ENCODE measurements at regions not wholly inside any gene's neighbourhood (a gene's known extent, or its start where the extent isn't known, plus 50 kb on each side); places are given as distances from the start of the nearest gene placed in this dataset.

- CTCF ChIA-PET = no interaction called here
- Histone ChIP-seq H3K27ac (ENCODE audit: extremely low read depth, low read depth, low read length) (no peak overlapping the region), H3K4me3 (ENCODE audit: low read depth, low read length) (no peak overlapping the region), H3K4me1 (ENCODE audit: control insufficient read depth, insufficient read depth, low read length) (no peaks in the 10 kb centered on the region), H3K9me3 (ENCODE audit: control insufficient read depth, insufficient read depth, low read depth, low read length) (no peaks in the 10 kb centered on the region), H3K36me3 (ENCODE audit: control insufficient read depth in 2 of 2, insufficient read depth in 1 of 2, low read length in 2 of 2) (no peaks in the 10 kb centered on the region)
- POLR2A ChIA-PET = no interaction called here
- TF ChIP-seq ZNF449 (tag by site-specific recombination; IDR thresholded peaks at IDR 0.05) = no peak
- TF ChIP-seq ZNF707 (tag by site-specific recombination; IDR thresholded peaks at IDR 0.05) = no peak
- TF ChIP-seq ZBTB49 (tag by site-specific recombination; IDR thresholded peaks at IDR 0.05; ENCODE audit: low read depth) = no peak
- TF ChIP-seq GLIS2 (tag by site-specific recombination; IDR thresholded peaks at IDR 0.05) = no peak
- TF ChIP-seq, protein P1, sequence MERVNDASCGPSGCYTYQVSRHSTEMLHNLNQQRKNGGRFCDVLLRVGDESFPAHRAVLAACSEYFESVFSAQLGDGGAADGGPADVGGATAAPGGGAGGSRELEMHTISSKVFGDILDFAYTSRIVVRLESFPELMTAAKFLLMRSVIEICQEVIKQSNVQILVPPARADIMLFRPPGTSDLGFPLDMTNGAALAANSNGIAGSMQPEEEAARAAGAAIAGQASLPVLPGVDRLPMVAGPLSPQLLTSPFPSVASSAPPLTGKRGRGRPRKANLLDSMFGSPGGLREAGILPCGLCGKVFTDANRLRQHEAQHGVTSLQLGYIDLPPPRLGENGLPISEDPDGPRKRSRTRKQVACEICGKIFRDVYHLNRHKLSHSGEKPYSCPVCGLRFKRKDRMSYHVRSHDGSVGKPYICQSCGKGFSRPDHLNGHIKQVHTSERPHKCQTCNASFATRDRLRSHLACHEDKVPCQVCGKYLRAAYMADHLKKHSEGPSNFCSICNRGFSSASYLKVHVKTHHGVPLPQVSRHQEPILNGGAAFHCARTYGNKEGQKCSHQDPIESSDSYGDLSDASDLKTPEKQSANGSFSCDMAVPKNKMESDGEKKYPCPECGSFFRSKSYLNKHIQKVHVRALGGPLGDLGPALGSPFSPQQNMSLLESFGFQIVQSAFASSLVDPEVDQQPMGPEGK (tag by site-specific recombination; IDR thresholded peaks at IDR 0.05) = no peak
- TF ChIP-seq HIC1 (tag by site-specific recombination; IDR thresholded peaks at IDR 0.05) = no peak
- no peak for TF ChIP-seq ZNF776 (tag by site-specific recombination; IDR thresholded peaks at IDR 0.05; ENCODE audit: borderline replicate concordance)
- TF ChIP-seq, protein P2, sequence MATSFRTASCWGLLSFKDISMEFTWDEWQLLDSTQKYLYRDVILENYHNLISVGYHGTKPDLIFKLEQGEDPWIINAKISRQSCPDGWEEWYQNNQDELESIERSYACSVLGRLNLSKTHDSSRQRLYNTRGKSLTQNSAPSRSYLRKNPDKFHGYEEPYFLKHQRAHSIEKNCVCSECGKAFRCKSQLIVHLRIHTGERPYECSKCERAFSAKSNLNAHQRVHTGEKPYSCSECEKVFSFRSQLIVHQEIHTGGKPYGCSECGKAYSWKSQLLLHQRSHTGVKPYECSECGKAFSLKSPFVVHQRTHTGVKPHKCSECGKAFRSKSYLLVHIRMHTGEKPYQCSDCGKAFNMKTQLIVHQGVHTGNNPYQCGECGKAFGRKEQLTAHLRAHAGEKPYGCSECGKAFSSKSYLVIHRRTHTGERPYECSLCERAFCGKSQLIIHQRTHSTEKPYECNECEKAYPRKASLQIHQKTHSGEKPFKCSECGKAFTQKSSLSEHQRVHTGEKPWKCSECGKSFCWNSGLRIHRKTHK (tag by site-specific recombination; IDR thresholded peaks at IDR 0.05) = no peak
- no peak for TF ChIP-seq ZNF777 (tag by site-specific recombination; IDR thresholded peaks at IDR 0.05; ENCODE audit: borderline replicate concordance)
Observed at GRCh38 chrX:93985344-93986307, 311.6 kb downstream of the FAM133A start.
